Medulla oblongata (tissue), 1 donor: ENCODE measurements at regions not wholly inside any gene's neighbourhood (a gene's known extent, or its start where the extent isn't known, plus 50 kb on each side); places are given as distances from the start of the nearest gene placed in this dataset.

Source experiments
- DNase-seq: peaks from one replicate; pipeline ENCODE4 v3.0.0-alpha.2; 2015; ENCODE audit errors: extremely low spot score

DNA sequence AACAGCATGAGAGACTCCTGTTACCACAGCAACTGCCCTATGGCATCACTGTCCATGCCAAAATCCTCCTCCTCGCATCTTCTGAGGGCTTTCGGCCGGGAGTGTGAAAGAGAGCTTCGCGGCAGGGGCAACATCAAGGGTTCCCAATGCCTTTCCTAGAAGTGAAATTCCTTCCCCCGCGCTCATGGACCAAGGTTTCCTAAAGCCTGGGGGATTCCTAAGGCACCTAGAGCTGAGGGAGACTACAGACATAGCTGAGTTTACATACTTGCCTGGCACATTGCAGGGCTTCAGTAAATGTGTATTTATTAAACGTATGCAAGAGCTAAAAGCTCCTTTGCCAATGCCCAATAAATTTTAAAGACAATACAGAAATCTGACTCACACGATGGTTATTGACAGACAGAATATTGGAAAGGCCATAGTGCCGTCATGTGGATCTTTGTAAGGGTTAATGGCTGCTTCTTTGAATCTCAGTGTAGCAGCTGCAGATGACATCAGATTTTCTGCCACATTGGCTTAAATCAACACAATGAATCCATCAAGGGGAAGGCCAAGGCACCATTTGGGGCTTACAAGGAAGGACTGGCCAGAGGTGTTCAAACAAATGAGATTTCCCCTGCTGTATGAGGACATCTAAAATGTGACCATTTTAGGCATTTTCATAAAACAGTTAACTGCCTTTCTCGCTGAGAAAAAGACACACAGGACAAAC lies 281.2 kb upstream of the JARID2 start:
- no peak for DNase-seq

DNA sequence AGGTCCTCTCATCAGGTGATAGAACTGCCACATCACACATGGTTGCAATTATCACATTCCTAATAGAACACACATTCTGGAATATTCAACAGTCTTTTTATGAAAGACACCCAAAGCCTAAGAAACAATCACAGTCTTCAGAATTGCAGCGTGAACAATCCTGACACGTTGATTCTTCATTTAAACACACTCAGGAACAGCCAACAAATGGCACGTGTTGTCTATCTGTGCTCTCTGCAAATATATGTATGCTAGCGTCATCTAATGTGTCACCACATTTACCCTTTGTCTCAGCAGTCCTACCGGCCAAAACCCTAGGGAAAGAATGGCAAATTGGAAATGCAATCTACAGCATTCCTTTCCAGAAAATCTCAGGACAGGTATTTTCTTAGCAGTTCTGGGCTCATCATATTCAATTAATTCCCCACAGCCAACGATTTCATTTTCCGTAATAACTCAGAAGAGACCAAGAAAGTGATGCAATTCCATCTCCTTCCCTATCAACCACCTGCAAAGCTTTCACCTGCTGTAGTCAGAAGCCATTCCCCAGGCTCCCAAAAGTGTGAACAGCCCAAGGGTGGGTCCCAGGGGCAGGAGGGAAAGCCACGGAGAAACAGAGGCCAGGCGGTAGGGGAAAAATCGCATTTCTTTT lies 280.3 kb upstream of the JARID2 start:
- no peak for DNase-seq

DNA sequence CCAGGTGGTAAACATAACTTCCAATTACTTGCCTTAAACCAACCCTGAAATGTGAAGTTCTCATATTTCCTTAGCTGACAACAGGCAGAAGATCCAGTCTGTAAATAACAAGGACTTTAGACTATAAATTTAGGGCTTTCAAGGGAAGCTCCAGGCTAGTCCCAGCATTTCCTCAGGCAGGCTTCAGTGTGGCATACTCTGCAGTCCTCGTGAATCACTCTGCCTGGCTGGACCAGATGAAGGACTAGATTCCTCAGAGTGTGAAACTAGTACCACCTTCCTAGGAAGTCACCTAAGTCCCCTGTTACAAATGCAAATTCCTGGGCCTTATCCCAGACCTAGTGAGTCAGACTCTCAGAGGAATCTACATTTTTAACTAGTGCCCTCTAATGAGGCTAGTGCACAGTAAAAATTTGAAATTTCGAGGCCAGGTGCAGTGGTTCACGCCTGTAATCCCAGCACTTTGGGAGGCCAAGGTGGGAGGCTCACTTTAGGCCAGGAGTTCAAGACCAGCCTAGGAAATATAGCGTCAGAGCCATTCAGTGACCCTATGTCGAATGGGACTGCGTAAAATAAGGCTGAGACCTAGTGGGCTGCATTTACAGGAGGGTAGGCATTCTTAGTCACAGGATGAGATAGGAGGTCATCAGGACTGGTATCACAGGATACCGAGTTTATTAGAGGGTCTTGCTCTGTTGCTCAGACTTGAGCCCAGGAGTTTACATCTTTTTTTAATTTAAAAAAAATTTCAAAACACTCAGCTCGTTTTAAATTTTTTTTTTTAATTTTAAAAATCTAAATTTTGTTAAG lies 279.6 kb upstream of the JARID2 start:
- no peak for DNase-seq

DNA sequence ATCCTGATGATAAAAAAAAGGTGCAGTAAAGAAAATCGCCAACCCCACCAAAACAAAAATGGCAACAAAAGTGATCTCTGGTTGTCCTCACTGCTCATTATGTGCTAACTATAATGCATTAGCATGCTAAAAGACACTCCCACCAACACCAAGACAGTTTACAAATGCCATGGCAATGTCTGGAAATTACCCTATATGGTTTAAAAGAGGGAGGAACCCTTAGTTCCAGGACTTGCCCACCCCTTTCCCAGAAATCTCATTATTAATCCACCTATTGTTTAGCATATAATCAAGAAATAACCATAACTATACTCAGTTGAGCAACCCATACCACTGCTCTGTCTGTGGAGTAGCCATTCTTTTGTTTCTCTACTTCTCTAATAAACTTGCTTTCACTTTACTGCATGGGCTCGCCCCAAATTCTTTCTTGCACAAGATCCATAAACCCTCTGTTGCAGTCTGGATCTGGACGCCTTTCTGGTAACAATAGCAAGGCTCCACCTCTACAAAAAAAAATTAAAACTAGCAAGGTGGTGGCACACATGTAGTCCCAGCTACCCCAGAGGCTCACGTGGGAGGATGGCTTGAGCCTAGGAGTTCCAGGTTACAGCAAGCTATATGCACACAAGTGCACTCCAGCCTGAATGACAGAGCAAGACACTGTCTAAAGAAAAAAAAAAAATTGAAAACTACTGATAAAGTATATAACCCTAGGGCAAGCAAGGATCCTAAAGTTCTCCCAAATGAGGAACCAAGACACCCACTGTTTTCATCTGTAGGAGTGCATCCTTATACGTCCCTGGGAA lies 278.8 kb upstream of the JARID2 start:
- DNase-seq = no peak

DNA sequence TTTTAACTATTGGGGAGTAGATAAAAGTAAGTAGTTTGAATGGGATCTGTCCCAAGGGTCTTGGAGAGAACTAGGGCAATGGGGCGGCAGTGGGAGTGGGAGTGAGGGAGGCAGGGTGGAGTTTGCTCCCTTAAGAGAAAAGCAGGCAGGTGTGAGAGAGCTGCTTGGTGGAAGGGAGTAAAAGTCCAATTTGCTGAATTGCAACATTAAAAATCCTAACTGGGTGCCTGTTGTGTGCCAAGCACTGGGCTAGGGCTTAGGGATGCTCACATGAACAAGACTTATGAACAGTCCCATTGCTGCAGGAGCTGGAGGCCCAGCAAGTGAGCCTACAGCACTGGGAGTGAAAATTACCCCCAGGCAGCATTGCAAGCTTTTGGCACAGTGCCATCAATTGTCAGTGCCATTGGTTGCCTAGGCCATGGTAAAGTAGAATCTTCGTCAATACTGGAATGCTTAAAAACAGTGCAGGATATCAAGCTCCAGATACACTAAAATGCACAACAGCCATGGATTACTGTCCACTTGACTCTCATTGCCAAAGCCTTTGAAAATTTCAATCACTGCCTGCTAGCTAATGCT lies 277.7 kb upstream of the JARID2 start:
- no peak for DNase-seq

DNA sequence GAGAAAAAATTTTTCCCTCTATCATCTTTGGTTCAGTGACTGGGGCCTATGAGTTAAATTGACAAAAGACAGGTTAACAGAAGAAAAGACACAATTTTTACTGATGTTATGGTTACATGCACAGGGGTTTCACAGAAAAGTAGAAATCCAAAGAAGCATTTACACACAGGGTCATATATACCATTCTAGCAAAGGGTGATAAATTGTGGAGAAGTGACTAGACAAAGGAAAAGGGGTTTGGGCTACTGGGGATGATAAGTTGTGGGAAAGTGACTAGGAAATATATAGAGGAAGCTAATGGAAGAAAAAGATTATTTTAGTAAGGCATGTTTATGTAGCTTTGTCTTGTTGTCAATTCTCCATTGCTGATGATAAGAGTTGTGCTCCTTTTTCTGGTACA lies 276.7 kb upstream of the JARID2 start:
- DNase-seq = no peak

DNA sequence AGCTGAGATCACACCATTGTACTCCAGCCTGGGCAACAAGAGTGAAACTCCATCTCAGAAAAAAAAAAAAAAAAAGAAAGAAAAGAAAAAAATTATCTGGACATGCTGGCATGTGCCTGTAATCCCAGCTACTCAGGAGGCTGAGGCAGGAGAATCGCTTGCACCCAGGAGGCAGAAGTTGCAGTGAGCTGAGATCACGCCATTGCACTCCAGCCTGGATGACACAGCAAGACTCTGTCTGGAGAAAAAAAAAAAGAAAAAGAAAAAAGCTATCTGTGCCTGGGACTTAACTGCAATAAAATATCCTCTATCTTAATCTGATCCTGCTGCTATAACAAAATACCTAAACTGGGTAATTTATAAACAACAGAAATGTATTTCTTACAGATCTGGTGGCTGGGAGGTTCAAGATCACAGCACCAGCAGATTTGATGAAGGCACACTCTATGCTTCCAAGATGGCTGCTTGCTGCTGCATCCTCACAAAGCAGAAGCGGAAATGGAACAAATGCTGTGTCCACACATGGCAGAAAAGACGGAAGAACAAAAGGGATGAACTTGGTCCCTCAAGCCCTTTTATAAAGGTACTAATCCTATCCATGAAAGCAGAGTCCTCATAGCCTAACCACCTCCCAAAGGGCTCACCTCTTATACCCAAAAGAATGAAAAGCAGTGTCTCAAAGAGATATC lies 273.3 kb upstream of the JARID2 start:
- no peak for DNase-seq

DNA sequence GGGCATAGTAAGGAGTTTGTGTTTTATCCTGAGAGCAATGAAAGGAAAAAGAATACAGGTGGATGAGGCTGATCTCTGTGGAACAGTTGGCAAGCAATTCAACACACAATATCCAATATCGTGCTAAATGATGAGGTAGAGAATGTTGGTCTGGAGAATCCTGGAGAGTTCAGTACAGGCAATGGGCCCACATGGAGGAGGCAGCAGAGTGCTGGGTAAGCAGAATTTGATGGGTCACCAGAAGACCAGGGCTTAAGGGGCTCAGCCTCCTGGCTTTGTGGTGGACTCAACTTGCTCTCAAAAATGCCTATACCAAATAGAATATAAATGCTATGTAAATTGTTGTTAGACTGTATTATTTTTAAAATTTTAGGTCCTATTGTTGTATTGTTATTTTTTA lies 271.5 kb upstream of the JARID2 start:
- DNase-seq = no peak

DNA sequence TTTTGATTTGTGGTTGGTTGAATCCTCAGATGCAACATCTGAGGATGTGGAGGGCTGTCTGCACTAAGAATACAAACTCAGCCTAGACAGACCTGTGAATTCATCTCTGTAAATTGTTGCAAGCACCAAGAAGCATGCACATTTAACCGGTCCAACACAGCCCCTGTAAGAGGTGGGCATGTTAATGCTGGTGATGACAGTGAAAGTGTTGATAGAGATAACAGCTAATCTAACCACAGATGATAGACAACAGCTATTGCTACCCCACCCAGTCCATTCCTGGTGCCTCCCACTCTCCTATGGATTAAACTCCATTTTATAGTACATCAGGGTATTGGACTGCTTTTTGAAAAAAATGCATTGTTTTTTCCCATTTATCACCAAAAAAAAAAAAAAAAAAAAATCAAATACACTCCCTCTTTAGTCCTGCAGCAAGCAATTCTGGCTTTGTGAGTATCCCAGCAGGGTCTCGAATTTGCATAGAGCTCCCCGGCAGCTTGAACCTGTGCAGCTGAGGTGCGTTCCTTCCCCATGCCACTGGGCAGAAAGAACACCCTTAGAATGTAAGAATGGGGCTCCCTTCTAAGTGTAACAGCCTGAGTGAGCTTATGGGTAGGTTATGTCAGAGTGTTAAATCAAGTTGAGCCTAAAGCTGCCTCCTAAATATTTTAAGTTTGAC lies 270.9 kb upstream of the JARID2 start:
- no peak for DNase-seq

DNA sequence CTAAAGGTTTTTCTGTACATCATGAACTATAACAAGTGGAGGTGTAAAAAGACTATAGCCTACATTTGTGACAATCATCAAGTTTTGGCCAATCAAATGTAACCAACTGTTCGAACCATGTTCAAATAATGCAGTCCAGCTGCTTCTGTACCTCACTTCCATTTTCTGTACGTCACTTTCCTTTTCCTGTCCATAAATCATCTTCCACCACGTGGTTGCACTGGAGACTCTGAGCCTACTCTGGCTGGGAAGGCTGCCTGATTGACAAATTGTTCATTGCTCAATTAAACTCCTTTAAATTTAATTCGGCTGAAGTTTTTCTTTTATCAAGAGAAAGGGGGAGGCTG lies 270.4 kb upstream of the JARID2 start:
- no peak for DNase-seq

DNA sequence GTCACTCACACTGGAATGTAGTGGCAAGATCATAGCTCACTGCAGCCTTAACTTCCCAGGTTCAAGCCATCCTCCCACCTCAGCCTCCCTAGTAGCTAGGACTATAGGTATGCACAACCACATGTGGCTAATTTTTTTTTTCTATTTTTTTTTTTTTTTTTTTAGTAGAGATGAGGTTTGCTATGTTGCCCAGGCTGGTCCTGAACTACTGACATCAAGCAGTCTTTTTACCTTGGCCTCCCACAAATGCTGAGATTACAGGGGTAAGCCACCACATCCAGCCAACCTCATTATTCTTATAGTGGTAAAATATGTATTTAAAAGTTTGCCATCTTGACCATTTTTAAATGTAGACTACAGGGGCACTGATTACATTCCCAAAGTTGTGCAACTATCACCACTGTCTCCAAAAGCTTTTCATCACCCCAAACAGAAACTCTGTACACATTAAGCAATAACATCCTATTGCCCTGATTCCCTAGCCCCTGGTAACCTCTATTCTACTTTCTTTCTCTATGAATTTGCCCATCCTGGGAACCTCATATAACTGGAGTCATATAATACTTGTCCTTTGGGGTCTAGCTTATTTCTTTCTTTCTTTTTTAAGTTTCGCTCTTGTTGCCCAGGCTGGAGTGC lies 268.0 kb upstream of the JARID2 start:
- DNase-seq = no peak

DNA sequence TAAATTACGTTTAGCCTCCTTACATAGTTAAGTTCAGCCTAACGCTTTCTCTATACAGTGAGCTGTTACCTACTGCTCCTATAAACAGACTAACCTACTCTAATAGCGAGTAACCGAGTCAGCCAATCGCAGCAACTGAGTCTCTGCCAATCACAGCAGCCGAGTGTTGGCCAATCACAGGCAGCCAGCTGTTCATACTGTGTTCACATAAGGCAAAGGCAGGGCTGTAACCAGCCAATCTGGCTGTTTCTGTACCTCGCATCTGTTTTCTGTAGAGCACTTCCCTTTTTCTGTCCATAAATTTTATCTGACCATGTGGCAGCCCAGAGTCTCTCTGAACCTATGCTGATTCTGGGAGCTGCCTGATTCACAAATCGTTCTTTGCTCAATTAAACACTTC lies 263.9 kb upstream of the JARID2 start:
- no peak for DNase-seq

DNA sequence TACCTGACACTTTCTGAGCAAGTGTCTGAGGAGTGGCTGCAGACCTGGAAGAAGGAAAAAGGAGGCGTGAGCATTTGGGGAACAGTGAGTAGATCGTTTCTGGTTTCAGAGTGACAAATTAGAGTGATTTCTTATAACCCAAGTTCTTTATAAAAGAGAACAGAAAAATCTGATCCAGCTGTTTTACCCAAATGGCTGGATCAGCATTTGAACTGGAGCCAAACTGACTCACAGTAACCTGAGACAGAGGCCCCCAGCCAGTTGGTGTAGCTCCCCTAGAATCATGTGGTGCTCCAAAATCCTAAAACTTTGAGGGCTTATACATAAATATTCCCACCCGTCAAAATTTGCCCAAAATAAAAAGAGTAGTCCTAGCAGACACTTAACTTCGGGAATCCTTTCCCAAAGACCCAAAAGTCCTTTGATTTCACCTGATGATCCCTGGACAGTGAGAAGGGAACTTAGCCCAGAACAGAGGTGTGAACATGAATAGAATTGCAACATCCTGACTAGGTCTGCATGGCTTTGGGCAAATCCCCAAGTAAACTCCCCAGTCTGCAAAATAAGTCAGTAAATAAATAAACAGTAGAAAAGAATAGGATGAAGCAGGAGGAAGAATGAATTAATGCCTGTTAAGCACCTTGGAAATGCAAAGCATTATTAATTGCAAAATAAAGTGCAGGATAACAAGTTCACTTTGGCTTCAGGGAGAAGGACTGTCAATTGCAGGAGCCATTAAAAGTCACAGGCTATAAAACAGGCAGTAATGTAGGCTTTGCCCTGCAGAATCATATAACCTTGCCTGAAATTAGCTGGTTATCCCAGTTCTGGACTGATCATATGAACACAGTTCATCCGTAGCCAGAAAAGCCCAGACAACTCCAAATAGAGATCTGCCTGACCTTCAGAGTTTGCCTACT lies 262.0 kb upstream of the JARID2 start:
- DNase-seq = no peak

DNA sequence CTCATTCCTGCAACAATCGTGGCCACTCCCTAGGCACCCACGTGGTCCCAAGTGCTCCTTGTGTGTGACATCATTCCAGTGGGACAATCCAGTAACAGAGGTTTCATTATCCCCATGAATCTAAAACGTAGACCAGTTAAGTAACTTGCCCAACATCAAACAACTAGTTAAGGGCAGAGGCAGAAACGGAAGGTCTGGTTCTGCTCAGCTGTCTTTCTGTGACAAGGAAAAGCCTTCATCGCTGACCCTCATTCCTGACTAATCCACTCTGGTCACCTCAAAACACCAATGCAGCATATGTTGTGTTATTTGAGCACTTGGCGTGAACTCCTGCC lies 261.4 kb upstream of the JARID2 start:
- peak; percentile 63 for DNase-seq

DNA sequence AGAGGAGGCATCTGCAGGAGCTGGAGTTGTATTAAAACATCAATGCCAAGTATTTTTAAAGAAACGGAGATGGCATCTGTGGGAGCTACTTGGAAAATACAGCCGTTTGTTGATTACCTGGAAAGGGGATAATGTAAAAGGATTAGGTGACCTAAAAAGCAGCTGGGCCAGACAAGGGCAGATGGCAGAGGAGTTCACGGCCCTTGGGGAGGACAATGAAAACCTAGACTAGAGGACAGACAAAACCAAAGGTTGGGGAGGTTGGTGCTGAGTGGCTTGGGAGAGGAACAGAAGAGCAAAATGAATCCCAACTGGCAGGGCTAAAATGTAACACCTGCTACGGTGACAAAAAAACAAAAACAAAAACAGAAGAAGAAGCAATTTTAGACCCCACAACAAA lies 260.5 kb upstream of the JARID2 start:
- no peak for DNase-seq

DNA sequence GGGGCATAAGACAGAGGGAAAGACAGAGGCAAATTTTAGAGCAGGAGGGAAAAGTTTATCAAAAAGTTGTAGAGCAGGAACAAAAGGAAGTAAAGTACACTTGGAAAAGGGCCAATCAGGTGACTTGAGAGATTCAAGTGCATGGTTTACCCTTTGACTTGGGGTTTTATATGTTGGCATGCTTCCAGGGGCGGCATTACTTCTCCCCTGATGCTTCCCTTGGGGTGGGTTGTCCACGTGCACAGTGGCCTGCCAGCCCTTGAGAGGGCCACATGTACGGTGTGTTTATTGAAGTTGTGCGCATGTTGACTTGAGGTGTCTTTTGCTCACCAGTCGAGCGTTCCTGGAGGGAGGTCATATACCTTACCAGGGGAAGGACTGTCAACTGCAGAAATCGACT lies 259.5 kb upstream of the JARID2 start:
- peak; percentile 24 for DNase-seq

DNA sequence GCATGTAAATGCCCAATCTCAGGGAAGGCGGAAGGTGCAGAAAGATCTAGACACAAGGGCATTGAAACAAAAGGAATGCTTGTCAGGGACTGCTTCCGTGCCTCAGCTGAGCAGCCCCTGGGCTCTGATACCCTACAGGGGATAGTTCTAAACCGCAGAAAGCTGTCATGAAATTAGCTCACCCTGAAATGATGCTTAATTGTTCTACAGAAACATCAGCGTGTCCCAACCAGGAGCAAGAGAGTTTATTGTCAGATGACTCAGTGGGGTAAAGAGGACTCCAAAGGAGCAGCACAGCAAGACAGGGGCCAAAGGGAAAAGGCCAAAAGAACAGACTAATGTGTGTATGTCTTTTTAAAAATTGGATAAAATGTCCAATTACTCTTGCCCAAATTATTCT lies 258.4 kb upstream of the JARID2 start:
- DNase-seq = no peak

DNA sequence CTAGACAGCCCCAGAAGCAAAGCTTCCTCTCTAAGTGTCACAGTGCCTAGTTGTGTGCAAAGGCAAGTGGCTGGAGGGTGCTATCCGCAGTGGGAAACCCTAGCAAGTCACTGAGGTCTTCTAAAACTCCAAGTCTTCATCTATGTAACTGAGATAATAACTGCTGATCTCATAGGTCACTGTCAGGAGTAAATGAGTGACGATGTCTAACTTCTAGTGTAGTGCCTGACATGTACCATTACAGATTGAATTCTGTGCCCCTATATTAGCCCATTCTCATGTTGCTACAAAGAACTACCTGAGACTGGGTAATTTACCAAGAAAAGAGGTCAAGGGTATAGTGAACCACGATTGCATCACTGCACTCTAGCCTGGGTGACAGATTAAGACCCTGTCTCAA lies 253.5 kb upstream of the JARID2 start:
- no peak for DNase-seq

DNA sequence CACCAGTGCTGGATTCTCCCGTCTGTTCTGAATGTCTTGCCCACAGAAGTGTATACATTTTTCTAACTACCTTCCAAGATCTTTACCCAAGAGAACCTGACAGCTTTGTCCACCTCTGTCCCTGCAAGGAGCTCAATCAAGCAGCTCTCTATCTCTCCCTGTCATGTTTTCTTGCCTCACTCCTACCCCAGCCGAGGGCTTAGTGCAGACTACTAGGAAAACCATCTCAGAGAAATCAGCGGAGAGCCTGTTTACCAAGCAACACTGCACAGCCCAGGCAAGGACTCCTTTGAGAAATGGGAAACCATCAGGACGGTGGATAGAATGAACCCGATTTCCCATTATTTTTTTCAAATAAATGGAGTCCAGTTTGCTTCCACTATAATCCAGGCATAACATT lies 250.7 kb upstream of the JARID2 start:
- DNase-seq = no peak
